Spleen (tissue), 11 donors: ENCODE measurements at regions not wholly inside any gene's neighbourhood (a gene's known extent, or its start where the extent isn't known, plus 50 kb on each side); places are given as distances from the start of the nearest gene placed in this dataset.

Experiments
- DNase-seq: peaks from one replicate; pipeline ENCODE4 v3.0.0-alpha.2; 2020
- H3K27ac ChIP-seq, 8 donors: fragments of 200-600 bp; sonication (generic) in 7 of 8; 1 replicate in 4 of 8; 2 replicates in 4 of 8; pipeline versions ENCODE4 v1.5.0 to v1.8.0; 2016 to 2021; ENCODE audit warnings: inconsistent platforms in 4 of 8, mild to moderate bottlenecking in 4 of 8, moderate library complexity in 1 of 8
- H3K27me3 ChIP-seq, 7 donors: fragments of 200-600 bp; sonication (generic) in 6 of 7; replicated peaks in 1 of 7; 1 replicate in 4 of 7; 2 replicates in 3 of 7; pipeline versions ENCODE4 v1.5.0 to v1.8.0; 2016 to 2021; ENCODE audit warnings: inconsistent platforms in 3 of 7, mild to moderate bottlenecking in 1 of 7
- H3K36me3 ChIP-seq, 6 donors: fragments of 200-600 bp; sonication (generic) in 5 of 6; 1 replicate in 4 of 6; 2 replicates in 2 of 6; pipeline versions ENCODE4 v1.5.0 to v1.8.0; 2016 to 2021; ENCODE audit warnings: inconsistent platforms in 2 of 6
- H3K4me1 ChIP-seq, 6 donors: fragments of 200-600 bp; sonication (generic) in 5 of 6; 1 replicate in 3 of 6; 2 replicates in 3 of 6; pipeline versions ENCODE4 v1.5.0 to v1.8.0; 2016 to 2021; ENCODE audit warnings: inconsistent platforms in 3 of 6
- H3K4me3 ChIP-seq, 8 donors: fragments of 200-600 bp; sonication (generic) in 7 of 8; 1 replicate in 4 of 8; 2 replicates in 4 of 8; pipeline versions ENCODE4 v1.5.0 to v1.8.0; 2016 to 2021; ENCODE audit warnings: inconsistent platforms in 4 of 8, mild to moderate bottlenecking in 4 of 8, moderate library complexity in 2 of 8
- H3K9me3 ChIP-seq, 8 donors: fragments of 200-600 bp; sonication (generic) in 7 of 8; 1 replicate in 4 of 8; 2 replicates in 4 of 8; pipeline versions ENCODE4 v1.5.0 to v1.8.0; 2016 to 2021; ENCODE audit warnings: inconsistent platforms in 4 of 8
- POLR2A ChIP-seq, 3 donors: fragments of 450-650 bp; IDR thresholded peaks; one replicate each; pipeline ENCODE4 v1.5.1; 2017; ENCODE audit warnings: antibody characterized with exemption in 3 of 3, mild to moderate bottlenecking in 1 of 3
- POLR2AphosphoS5 ChIP-seq, 3 donors: sonication (generic); formaldehyde crosslinking; IDR thresholded peaks; one replicate each; pipeline ENCODE4 v1.5.1; 2017; ENCODE audit warnings: antibody characterized with exemption in 3 of 3
- WGBS, 5 donors: extraction: QIAGEN DNeasy Blood & Tissue Kit in 3 of 5; methylation state at CpG; one replicate each; pipeline versions ENCODE4 v1.1.5 to v1.1.7; 2013 to 2018; 5-methylcytosine and 5-hydroxymethylcytosine counted together
- intact Hi-C: fragments of 100-400 bp; cut with DNase I; formaldehyde crosslinking; loops from one replicate; pipeline ENCODE4 v1.15.0; 2023; ENCODE audit warnings: low total_unique reads
- TF ChIP-seq, protein P1 (sequence below), 11 experiments: fragments of 200-600 bp in 7 of 11; fragments of 450-650 bp in 4 of 11; sonication (generic) in 4 of 11; IDR thresholded peaks in 8 of 11; conservative IDR thresholded peaks in 3 of 11; 1 replicate in 7 of 11; 2 replicates in 4 of 11; pipeline versions ENCODE4 v1.4.0 to v1.8.0; 2016 to 2021; ENCODE audit warnings: antibody characterized with exemption in 11 of 11, inconsistent platforms in 4 of 11, mild to moderate bottlenecking in 1 of 11
- donor health status: healthy with polysubstance abuse.
- donor health status: DM: no; HTN: no; CAD: no; lungs with moderate emphysema.
- donor health status: DM: no; HTN: no; CAD: no.
- donor health status: Bipolar disorder and iron deficiency.
- donor health status: healthy.
- donor health status: DM: no; HTN: no; CAD: no.
- donor health status: DM: yes; HTN: yes; CAD: no.

DNA sequence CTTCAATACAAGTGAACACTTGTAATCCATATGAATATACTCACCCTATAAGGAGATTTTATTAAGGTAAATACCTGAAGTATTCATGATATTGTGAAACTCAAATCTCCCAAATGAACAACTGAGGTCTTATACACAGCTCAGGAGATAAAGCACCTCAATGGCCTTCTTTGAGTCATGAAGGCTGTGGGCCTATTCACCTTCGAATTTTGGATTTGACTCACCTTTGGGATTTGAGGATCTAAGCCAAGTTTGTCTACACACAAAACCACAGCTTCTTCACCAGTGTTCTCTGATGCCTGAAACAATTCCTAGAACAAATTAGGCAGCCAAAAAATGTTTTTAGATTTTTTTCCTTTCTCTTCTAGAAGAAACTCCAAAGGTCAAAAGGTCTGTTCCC lies 194.1 kb downstream of the NUAK1 start:
- TF ChIP-seq POLR2A (IDR thresholded peaks at IDR 0.05) (no peak), POLR2AphosphoS5 (IDR thresholded peaks at IDR 0.05) (no peak)
- TF ChIP-seq, protein P1, sequence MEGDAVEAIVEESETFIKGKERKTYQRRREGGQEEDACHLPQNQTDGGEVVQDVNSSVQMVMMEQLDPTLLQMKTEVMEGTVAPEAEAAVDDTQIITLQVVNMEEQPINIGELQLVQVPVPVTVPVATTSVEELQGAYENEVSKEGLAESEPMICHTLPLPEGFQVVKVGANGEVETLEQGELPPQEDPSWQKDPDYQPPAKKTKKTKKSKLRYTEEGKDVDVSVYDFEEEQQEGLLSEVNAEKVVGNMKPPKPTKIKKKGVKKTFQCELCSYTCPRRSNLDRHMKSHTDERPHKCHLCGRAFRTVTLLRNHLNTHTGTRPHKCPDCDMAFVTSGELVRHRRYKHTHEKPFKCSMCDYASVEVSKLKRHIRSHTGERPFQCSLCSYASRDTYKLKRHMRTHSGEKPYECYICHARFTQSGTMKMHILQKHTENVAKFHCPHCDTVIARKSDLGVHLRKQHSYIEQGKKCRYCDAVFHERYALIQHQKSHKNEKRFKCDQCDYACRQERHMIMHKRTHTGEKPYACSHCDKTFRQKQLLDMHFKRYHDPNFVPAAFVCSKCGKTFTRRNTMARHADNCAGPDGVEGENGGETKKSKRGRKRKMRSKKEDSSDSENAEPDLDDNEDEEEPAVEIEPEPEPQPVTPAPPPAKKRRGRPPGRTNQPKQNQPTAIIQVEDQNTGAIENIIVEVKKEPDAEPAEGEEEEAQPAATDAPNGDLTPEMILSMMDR (IDR thresholded peaks at IDR 0.05 in 8 of 11, conservative IDR thresholded peaks at IDR 0.05 in 3 of 11), result no peak
- DNase-seq, result no peak
- no peaks in the 10 kb centered on the region for H3K4me1 ChIP-seq
- H3K27me3 ChIP-seq, result peaks cover 0 to 6% (median 0%) of the 10 kb centered on the region in 7 donors
- intact Hi-C loops, result no loop called here
- no peak overlapping the region for H3K4me3 ChIP-seq
- H3K27ac ChIP-seq, result no peak overlapping the region
- no peaks in the 10 kb centered on the region for H3K36me3 ChIP-seq
- H3K9me3 ChIP-seq, result peaks cover 0 to 11% (median 2%) of the 10 kb centered on the region in 8 donors
- 36 to 54% (median 49%) methylated on average over 1 of the region's 1 CpG for WGBS, 5 donors

DNA sequence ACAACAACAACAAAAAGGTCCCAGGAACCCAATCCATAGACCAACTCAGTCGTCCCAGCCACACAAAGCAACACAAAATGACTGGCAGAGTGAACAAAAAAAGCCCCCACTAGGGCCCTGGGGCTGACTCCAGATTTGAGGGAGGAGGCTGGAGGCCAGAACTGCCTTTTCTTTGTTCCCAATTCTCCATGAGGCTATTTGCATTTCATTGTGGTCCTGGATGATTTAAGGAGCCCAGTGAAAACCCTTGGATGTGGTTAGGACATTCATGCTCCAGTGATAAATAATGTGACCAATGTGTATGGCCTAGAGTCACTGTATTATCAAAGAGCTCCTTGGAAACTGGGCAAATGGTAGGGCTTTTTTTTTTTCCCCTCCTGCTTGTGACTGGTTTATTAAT lies 192.9 kb downstream of the NUAK1 start:
- intact Hi-C loops, result no loop called here
- peaks cover 0 to 11% (median 2%) of the 10 kb centered on the region in 8 donors for H3K9me3 ChIP-seq
- H3K27me3 ChIP-seq, result peaks cover 0 to 6% (median 0%) of the 10 kb centered on the region in 7 donors
- no peaks in the 10 kb centered on the region for H3K4me1 ChIP-seq
- H3K4me3 ChIP-seq, result no peak overlapping the region
- H3K36me3 ChIP-seq, result no peaks in the 10 kb centered on the region
- WGBS, 5 donors, result 56 to 62% (median 59%) methylated on average over 1 of the region's 1 CpG
- H3K27ac ChIP-seq, result no peak overlapping the region
- DNase-seq, result no peak
- TF ChIP-seq POLR2A (IDR thresholded peaks at IDR 0.05) (no peak), POLR2AphosphoS5 (IDR thresholded peaks at IDR 0.05) (no peak)
- TF ChIP-seq, protein P1 (IDR thresholded peaks at IDR 0.05 in 8 of 11, conservative IDR thresholded peaks at IDR 0.05 in 3 of 11), result no peak

DNA sequence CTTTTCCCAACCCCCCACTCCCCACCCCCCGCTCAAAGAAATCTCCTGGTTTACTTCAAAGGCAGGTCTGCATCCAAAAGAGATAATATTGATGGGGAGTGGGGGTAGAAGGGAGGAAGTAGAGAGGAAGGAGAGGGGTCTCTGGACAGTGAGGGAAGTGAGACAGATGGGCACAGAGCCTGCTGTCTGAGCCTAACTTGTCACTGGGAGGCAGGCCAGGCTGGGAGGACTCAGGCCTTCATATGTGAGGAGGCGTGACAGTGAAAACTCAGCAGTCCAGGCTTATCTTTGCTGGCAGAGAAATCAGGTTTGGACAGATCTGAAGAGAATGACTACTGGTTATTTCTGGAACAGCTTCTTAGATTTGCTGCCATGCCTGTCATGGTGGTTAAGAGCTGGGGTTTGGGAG lies 192.3 kb downstream of the NUAK1 start:
- TF ChIP-seq, protein P1 (IDR thresholded peaks at IDR 0.05 in 8 of 11, conservative IDR thresholded peaks at IDR 0.05 in 3 of 11), result no peak
- no peak for TF ChIP-seq POLR2AphosphoS5 (IDR thresholded peaks at IDR 0.05)
- no peak for TF ChIP-seq POLR2A (IDR thresholded peaks at IDR 0.05)
- no peak for DNase-seq
- Histone ChIP-seq H3K36me3 (no peaks in the 10 kb centered on the region), H3K9me3 (peaks cover 0 to 11% (median 2%) of the 10 kb centered on the region in 8 donors), H3K4me3 (no peak overlapping the region), H3K27me3 (peaks cover 0 to 6% (median 0%) of the 10 kb centered on the region in 7 donors), H3K27ac (no peak overlapping the region), H3K4me1 (no peaks in the 10 kb centered on the region)
- intact Hi-C loops, result no loop called here
- 70 to 92% (median 84%) methylated on average over 2 of the region's 2 CpGs for WGBS, 5 donors

DNA sequence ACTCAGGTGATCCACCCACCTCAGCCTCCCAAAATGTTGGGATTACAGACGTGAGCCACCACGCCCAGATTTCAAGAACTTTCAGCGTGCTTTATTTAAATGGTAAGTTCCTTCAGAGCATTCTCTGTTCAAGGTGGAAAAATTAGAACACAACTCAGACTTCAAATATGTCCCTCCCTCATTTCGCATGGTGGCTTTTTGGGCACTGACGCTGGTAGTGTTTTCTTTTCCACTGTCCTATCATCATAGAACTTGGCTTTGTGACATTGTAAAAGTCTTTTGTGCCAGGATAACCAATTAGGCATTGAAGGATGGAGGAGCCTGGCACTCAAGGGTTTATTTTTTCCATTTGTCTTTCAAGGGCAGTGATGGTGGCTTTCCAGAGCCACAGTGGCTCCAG lies 190.8 kb downstream of the NUAK1 start:
- H3K4me1 ChIP-seq, result no peaks in the 10 kb centered on the region
- no peak for DNase-seq
- H3K36me3 ChIP-seq, result no peaks in the 10 kb centered on the region
- peaks cover 0 to 11% (median 2%) of the 10 kb centered on the region in 8 donors for H3K9me3 ChIP-seq
- peaks cover 0 to 6% (median 0%) of the 10 kb centered on the region in 7 donors for H3K27me3 ChIP-seq
- H3K4me3 ChIP-seq, result no peak overlapping the region
- H3K27ac ChIP-seq, result no peak overlapping the region
- intact Hi-C loops, result no loop called here
- WGBS, 5 donors, result 83 to 98% (median 92%) methylated on average over 5 of the region's 5 CpGs
- no peak for TF ChIP-seq POLR2A (IDR thresholded peaks at IDR 0.05)
- no peak for TF ChIP-seq POLR2AphosphoS5 (IDR thresholded peaks at IDR 0.05)
- TF ChIP-seq, protein P1 (IDR thresholded peaks at IDR 0.05 in 8 of 11, conservative IDR thresholded peaks at IDR 0.05 in 3 of 11), result no peak
